NCI-H345 (cell line): ENCODE measurements at regions not wholly inside any gene's neighbourhood (a gene's known extent, or its start where the extent isn't known, plus 50 kb on each side); places are given as distances from the start of the nearest gene placed in this dataset.

ENCODE experiments used
- DNase-seq: peaks from one replicate; lab custom pipeline; 2025; lab: John Stamatoyannopoulos, UW

DNA sequence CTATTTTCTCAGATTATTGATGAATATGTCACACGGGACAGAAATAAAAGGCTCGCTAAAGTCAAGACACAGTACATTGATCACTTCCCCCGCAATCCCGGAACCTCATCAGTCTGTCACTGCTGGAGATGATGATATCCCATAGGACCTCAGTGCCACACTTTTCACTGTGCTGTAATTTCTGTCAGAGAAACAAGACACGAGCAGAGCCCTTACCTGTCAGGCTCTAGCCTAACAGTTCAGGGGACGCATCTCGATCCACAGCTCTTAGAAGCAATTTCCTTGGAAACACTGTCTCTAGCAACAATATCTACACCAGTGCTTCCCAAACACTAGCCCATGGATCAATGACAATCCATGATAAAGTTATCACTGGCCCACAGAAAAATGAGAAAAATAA lies 140.0 kb downstream of the GRIN2B start:
- DNase-seq, result no peak

DNA sequence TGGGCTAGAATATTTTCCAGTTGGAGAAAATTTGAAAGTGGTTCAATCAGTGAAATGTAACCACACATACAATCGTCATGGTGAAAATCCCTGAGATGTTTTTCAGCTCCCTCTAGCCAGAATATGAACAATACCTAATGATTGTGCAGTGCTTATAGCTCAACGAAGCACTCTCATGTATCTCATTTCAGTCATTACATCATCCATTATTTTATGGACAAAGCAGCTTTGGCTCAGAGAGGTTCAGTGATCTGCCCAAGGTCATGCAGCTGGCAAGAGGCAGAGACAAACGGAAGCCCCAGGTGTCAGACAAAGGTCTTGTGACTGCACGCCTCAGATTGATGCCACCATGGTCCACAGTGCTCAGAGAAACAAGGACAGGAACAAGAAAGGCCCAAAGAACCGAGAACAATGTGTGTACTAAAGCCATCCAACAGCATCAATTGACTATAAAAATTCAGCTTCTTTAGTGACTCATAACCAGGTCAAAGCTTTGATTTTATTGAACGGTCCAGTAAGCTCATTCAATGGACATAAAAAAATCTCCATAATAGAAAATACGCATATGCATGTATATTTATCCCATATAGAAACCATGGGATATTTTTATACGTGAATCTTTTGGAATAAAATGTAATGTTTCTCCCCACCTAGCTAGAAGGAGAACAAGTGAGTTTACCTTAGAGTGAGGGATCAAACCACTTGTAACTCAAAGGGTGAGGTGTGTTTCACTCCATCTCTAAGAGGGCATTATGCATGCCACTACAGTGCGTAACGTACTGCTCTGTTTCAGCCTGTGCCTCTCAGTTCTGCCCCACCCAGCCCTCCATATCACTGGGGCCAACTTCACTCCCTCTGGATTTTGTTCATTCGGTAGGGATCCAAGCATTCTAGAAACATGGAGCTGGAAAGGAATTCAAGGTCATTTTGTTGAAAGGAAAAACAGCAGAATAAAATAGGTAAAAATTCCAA lies 141.8 kb downstream of the GRIN2B start:
- DNase-seq, result peak; percentile 18

- DNase-seq, result no peak
Measured at GRCh38 chr12:13836099-13836498, 145.3 kb downstream of the GRIN2B start.

GRCh38 chr12:13835652-13836051 lies 145.8 kb downstream of the GRIN2B start:
- no peak for DNase-seq

DNA sequence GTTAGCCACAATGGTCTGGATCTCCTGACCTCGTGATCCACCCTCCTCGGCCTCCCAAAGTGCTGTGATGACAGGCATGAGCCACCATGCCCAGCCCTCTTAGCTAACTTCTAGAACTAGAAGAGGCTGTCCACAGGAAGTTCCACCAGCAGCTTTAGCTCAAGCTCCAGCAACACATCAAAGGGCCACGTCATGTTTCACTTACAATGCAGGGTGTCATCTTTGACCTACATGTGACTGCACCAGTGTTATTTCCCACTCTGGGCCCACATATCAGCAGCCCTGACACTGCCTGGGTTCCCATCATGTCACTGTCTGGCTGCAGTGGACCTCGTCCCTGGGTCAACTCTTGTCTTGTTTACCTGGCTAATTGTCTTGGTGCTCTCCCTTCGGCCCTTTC lies 147.2 kb downstream of the GRIN2B start:
- no peak for DNase-seq

DNA sequence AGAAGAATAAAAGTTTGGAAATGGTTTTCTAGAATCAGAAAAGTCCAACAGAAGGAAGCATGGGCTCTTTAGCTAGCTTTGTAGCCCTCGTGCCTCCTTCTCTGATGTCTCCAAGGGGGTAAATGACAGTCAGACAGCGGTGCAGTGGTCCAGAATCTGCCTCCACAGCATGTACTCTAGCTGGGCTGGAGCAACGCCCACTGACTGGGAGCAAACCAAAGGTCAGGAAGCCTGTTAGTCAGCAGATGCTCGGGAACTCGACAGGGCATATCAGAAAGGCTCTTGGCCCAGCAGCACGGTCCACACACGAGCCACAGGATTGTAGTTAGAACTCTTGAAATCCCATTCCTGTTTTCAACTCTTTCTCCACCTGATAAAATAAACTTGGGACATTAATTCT lies 164.3 kb downstream of the GRIN2B start:
- no peak for DNase-seq

GRCh38 chr12:13816394-13816793 lies 165.0 kb downstream of the GRIN2B start:
- DNase-seq, result peak; percentile 17

DNA sequence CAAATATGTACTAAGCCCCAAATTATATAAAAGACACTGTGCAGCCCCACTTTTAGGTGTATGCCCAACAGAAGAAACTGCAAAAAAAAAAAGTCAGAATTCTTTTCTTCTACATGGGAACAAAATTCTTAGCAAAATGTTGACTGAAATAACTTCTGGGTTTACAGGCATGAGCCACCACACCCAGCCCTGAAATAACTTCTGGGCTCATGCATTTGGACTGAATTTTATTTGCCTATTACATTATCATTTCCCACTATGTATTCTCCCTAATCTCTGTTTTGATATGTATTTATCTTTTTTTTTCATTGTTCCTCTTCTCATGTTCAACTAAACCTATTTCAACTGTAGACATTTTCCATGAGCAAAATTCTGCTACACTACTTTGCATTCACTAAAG lies 169.2 kb downstream of the GRIN2B start:
- no peak for DNase-seq

DNA sequence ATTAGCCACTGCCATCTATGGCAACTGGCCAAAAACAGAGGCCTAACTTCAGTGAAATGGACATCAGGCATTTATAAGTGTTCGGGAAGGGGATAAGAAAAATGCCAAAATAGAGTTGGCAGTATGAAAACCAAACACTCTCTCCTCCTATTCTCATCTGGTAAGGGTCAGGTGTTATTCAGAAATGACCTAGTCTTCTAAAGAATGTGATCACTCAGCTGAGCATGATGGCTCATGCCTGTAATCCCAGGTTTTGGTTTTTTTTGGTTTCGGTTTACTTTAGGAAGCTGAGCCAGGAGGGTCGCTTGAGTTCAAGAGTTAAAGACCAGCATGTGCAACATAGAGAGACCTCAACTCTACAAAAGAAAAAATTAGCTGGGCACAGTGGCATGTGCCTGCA lies 170.3 kb downstream of the GRIN2B start:
- no peak for DNase-seq

DNA sequence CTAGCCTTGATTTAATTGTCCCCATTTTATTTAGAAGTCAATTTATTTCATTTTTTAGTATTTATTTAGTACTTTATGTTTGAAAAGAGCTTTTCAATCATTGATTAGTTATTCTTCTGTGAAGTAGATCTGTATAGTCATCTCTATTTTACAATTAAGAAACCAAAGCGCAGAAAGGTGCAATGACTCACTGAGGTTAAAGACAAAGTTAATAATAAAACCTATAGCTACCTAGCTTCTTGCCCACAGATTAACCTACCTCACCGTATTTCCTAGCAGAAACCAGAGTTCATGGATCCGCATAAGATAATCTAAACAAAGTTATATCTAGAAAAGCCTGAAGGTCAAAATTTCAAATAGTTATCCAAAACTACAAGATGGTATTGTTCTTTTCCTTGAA lies 176.4 kb downstream of the GRIN2B start:
- DNase-seq, result no peak

DNA sequence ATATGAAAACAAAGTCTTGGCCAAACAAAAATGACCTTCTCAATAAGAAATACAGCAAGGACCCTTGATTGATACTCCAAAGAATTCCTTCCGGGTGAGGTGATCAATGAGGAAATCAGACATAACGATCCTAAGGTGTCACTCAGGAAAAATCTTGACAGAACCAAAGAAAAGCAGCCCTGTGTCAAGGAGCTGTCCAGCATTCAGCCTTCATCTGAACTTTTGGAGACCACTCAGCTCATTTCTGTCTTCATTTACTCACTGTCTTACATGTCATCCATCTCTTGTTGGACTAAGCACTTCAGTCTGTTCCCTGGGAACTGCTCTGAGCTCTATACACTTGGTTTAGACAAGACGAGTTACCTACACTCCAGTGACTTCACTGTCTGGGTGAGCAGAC lies 179.9 kb downstream of the GRIN2B start:
- DNase-seq, result no peak

- DNase-seq, result peak; percentile 39
Measured at GRCh38 chr12:13799574-13799973, 181.8 kb downstream of the GRIN2B start.

GRCh38 chr12:13798162-13798561 lies 183.2 kb downstream of the GRIN2B start:
- DNase-seq, result no peak

- no peak for DNase-seq
Measured at GRCh38 chr12:13794706-13795105, 186.7 kb downstream of the GRIN2B start.

GRCh38 chr12:13790317-13790716 lies 191.1 kb downstream of the GRIN2B start:
- no peak for DNase-seq

DNA sequence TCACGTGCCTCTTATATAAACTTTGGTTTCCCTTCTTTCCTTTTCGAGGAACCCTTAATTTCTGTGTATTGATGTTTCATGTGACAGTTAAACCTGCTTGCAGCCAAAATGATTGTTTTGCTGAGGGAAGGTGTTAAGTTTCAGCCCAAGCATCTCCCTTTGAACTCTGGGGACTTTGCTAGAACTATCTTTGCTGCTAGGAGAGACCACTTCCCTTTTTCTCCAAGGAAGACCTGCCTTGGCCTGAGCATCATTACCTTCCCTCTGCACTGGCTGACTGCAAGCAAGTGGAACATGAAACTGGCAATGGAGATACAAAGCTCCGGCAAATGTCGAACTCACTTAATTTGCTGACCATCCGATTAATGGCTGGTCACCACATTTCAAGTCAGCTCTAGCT lies 192.8 kb downstream of the GRIN2B start:
- DNase-seq, result no peak

DNA sequence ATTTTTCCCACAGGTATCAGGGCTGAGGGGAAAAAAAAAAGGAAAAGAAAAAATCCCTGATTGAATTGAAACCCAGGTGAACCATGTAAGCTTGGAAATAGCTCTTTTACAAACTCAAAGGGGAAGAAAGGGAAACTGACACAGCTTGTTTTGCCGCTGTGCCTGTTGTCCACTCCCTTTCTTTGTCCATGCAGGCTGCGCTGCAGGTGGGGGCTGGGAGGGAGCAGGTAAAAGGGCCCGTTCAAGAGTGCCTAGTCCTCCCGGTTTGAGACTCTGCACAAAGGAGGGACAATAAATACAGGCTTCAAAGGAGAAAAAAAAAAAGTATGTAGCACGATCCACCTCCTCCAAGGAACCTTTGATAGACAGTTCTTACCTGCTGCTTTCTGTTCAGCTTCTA lies 194.8 kb downstream of the GRIN2B start:
- DNase-seq, result no peak

GRCh38 chr12:13784504-13784903 lies 196.9 kb downstream of the GRIN2B start:
- no peak for DNase-seq

DNA sequence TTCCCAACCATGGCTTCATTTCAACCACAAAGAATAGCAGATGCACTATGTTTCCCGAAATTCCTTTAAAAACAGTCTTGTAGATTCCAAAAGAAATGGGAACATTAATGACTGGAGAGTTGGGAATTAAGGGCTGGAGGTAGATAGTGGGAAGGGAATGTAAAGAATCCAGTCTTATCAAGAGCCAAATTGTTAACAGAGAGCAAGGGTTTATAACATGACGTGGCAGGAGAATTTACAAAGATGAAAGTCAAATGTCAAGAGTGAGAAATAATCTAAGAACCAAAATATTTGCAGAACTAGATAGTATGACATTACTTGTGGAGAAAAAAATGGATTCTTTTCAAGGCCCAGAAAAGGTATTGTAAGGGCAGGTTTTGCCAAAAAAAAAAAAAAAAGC lies 200.9 kb downstream of the GRIN2B start:
- no peak for DNase-seq

DNA sequence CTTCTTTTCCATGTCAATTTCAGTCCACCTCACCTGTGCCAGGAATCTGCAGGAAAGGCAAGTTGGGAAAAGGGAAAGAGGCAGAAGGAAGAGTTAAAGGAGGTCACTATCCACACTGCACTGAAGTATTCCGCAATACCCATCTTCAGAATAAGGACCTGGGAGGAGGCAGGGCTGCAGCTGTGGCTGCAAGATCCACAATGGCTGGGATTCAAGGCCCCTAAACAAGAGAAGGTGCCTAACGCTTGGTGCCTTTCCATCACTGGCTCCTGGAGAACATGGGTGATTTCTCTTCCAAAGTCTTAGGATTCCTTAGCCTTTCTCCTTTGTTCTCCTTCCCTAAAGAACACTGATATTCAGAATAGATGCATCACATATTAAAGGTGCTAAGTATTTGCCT lies 204.0 kb downstream of the GRIN2B start:
- no peak for DNase-seq

DNA sequence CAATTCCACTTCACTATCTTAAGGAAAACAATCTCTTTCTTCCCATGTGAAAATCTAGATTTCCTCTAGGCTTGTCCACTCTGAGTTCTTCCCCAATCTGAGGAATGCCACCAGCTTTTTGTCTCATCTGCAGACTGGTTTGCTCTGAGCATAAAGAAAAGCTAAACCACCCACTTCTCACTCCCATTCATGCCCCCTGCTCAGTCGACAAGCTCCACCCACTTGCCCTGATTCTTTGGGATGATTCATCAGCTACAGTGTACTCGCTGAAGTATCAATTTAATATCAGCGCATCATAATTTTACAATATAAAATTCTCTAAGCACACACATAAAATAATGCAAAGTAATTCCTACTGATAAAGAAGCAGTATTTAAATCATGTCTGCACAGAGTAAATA lies 209.1 kb downstream of the GRIN2B start:
- no peak for DNase-seq

GRCh38 chr12:13770576-13770975 lies 210.8 kb downstream of the GRIN2B start:
- DNase-seq, result no peak

DNA sequence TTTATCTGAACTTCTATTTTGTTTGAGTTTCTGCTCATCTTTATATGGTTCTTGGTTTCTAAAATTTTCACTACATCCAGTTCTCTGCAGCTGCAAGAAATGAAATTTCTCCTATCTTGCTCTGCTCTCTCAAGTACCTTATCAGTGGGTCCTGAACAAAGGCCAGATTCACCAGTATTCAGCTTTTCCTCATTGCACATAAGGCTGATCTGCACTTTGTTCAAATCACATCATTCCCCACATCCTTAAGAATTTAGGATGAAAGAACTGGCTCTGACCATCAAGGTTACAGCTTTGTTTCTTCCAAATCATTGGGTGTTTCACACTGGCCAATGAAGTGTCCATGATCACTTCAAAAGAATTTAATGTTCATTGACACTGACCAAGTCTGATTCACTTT lies 211.4 kb downstream of the GRIN2B start:
- DNase-seq, result no peak

- no peak for DNase-seq
Measured at GRCh38 chr12:13769273-13769672, 212.1 kb downstream of the GRIN2B start.
